NB4 (cell line): ENCODE measurements at regions not wholly inside any gene's neighbourhood (a gene's known extent, or its start where the extent isn't known, plus 50 kb on each side); places are given as distances from the start of the nearest gene placed in this dataset.

ENCODE experiments used
- MYC ChIP-seq: IDR thresholded peaks from 2 replicates; pipeline ENCODE4 v1.6.1; 2011; ENCODE audit warnings: low read depth, low read length
- POLR2A ChIP-seq: IDR thresholded peaks from 2 replicates; pipeline ENCODE4 v1.6.1; 2011; ENCODE audit warnings: mild to moderate bottlenecking; ENCODE audit not compliant: insufficient read length; ENCODE audit errors: extremely low read depth
- TF ChIP-seq, protein P1 (sequence below): IDR thresholded peaks from 2 replicates; pipeline ENCODE4 v1.6.1; 2011; ENCODE audit warnings: low read depth, low read length
- TF ChIP-seq, protein P2 (sequence below): IDR thresholded peaks from one replicate; pipeline ENCODE4 v1.5.1; 2012; ENCODE audit warnings: low read depth, low read length

DNA sequence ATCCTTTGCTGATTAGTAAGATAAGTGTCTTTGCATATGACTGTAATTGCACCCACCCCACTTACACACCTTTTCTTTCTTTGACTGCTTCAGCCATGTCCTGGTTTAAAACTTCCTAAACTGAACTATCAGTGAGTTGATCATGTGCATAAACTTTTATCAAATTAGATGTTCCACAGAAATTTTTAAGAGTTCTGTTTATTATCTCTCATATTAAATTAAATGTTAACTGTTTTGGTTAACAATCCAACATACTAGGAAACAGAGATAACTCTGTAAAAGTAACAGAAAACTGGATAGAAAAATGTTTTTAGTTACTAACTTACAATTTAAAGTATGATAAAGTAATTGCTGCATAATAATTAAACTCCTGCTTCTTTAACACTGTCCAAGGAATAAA is 959.6 kb upstream of the LRRN3 start:
- TF ChIP-seq, protein P1, sequence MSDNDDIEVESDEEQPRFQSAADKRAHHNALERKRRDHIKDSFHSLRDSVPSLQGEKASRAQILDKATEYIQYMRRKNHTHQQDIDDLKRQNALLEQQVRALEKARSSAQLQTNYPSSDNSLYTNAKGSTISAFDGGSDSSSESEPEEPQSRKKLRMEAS: no peak
- TF ChIP-seq POLR2A (no peak), MYC (no peak)
- TF ChIP-seq, protein P2, sequence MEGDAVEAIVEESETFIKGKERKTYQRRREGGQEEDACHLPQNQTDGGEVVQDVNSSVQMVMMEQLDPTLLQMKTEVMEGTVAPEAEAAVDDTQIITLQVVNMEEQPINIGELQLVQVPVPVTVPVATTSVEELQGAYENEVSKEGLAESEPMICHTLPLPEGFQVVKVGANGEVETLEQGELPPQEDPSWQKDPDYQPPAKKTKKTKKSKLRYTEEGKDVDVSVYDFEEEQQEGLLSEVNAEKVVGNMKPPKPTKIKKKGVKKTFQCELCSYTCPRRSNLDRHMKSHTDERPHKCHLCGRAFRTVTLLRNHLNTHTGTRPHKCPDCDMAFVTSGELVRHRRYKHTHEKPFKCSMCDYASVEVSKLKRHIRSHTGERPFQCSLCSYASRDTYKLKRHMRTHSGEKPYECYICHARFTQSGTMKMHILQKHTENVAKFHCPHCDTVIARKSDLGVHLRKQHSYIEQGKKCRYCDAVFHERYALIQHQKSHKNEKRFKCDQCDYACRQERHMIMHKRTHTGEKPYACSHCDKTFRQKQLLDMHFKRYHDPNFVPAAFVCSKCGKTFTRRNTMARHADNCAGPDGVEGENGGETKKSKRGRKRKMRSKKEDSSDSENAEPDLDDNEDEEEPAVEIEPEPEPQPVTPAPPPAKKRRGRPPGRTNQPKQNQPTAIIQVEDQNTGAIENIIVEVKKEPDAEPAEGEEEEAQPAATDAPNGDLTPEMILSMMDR: no peak
